ENCODE measurements at regions not wholly inside any gene's neighbourhood (a gene's known extent, or its start where the extent isn't known, plus 50 kb on each side); places are given as distances from the start of the nearest gene placed in this dataset.
A peak's percentile ranks its signal among the peaks of the same experiment; 100 is the strongest.

DNA sequence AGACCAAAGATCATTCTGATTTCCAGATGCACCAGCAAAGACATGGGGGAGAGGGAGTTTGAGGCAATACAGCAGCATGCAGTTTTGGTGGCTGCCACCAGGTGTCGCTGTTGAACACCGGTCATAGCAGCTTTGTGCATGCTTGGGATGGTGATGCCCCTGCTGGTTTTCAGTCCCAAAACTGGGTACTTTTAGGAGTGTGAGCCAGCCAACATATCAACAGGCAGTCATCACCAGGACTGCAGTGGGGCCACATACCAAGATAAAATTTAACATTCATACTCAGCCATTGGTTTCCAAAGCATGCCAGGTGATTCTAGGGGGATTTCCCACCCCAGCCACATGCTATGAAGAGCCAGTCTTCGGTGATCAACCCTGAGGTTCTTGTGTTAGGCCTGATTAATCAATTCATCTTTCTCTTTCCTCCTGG lies 64.2 kb downstream of the PHETA1 start:
- TF ChIP-seq CTCF (IDR thresholded peaks at IDR 0.05) = peak; percentile 10 to 57 (median 41)
- TF ChIP-seq POLR2A (IDR thresholded peaks at IDR 0.05) = no peak

Data from heart left ventricle (tissue), 13 donors.